ENCODE measurements at regions not wholly inside any gene's neighbourhood (a gene's known extent, or its start where the extent isn't known, plus 50 kb on each side); places are given as distances from the start of the nearest gene placed in this dataset.

GRCh38 chr6:14665827-14666724 lies 548.5 kb downstream of the CD83 start:
- Mint-ChIP-seq H3K4me3 (no peak overlapping the region), H3K9me3 (no peaks in the 10 kb centered on the region), H3K36me3 (no peaks in the 10 kb centered on the region), H3K27me3 (ENCODE audit: low read depth) (no peaks in the 10 kb centered on the region; the same call in 1 of the 2 replicates), H3K4me1 (peaks cover 18% of the 10 kb centered on the region), H3K27ac (peak overlapping the region; percentile 16; the same call in 1 of the 2 replicates)
- CTCF ChIA-PET: no interaction called here
- DNase-seq (ENCODE audit: low spot score) (no peak), ATAC-seq (no peak)
- TF ChIP-seq HMGA2 (CRISPR knock-in tag; IDR thresholded peaks at IDR 0.05): no peak
- TF ChIP-seq KAT7 (CRISPR knock-in tag; IDR thresholded peaks at IDR 0.05; ENCODE audit: borderline replicate concordance): no peak
- no peak for TF ChIP-seq GTF2I (CRISPR knock-in tag; conservative IDR thresholded peaks at IDR 0.05)
- no peak for TF ChIP-seq EMX1 (CRISPR knock-in tag; IDR thresholded peaks at IDR 0.05)
- TF ChIP-seq PRRX2 (CRISPR knock-in tag; IDR thresholded peaks at IDR 0.05): no peak
- no peak for TF ChIP-seq NFYB (CRISPR knock-in tag; conservative IDR thresholded peaks at IDR 0.05; ENCODE audit: low read depth)
- TF ChIP-seq AR (CRISPR knock-in tag; IDR thresholded peaks at IDR 0.05): no peak
- no peak for TF ChIP-seq TEAD1 (CRISPR knock-in tag; IDR thresholded peaks at IDR 0.05)
- no peak for TF ChIP-seq FOXJ3 (CRISPR knock-in tag; IDR thresholded peaks at IDR 0.05; ENCODE audit: borderline replicate concordance)
- no peak for TF ChIP-seq ZNF317 (CRISPR knock-in tag; IDR thresholded peaks at IDR 0.05; ENCODE audit: borderline replicate concordance, low read depth)
- no peak for TF ChIP-seq RORB (CRISPR knock-in tag; IDR thresholded peaks at IDR 0.05)
- no peak for TF ChIP-seq ZBTB43 (CRISPR knock-in tag; IDR thresholded peaks at IDR 0.05)
- no peak for TF ChIP-seq CBFB (CRISPR knock-in tag; IDR thresholded peaks at IDR 0.05; ENCODE audit: low read depth)
- no peak for TF ChIP-seq FOXP4 (CRISPR knock-in tag; IDR thresholded peaks at IDR 0.05)
- no peak for TF ChIP-seq CREB1 (CRISPR knock-in tag; IDR thresholded peaks at IDR 0.05)
- POLR2A ChIA-PET: no interaction called here

- H3K9me3 Mint-ChIP-seq: no peaks in the 10 kb centered on the region
- peaks cover 4% of the 10 kb centered on the region; the same call in 1 of the 2 replicates for H3K4me1 Mint-ChIP-seq
- ChIA-PET POLR2A (no interaction called here), CTCF (no interaction called here)
- no peaks in the 10 kb centered on the region for H3K36me3 Mint-ChIP-seq
- H3K27ac Mint-ChIP-seq: no peak overlapping the region
- ATAC-seq (no peak), DNase-seq (ENCODE audit: low spot score) (no peak)
- TF ChIP-seq ATF1 (CRISPR knock-in tag; IDR thresholded peaks at IDR 0.05): no peak
- TF ChIP-seq IRF2 (CRISPR knock-in tag; IDR thresholded peaks at IDR 0.05; ENCODE audit: borderline replicate concordance, low read depth): no peak
- no peak for TF ChIP-seq TCF7 (CRISPR knock-in tag; IDR thresholded peaks at IDR 0.05; ENCODE audit: low read depth)
- TF ChIP-seq ATF3 (CRISPR knock-in tag; conservative IDR thresholded peaks at IDR 0.05): no peak
- no peak for TF ChIP-seq ESRRA (CRISPR knock-in tag; IDR thresholded peaks at IDR 0.05; ENCODE audit: borderline replicate concordance)
- no peak for TF ChIP-seq EMX1 (CRISPR knock-in tag; IDR thresholded peaks at IDR 0.05)
- TF ChIP-seq MAX (CRISPR knock-in tag; IDR thresholded peaks at IDR 0.05): no peak
- TF ChIP-seq SP1 (CRISPR knock-in tag; conservative IDR thresholded peaks at IDR 0.05): no peak
- TF ChIP-seq JUN (CRISPR knock-in tag; IDR thresholded peaks at IDR 0.05): no peak
- TF ChIP-seq E2F4 (CRISPR knock-in tag; IDR thresholded peaks at IDR 0.05; ENCODE audit: borderline replicate concordance, low read depth): no peak
- TF ChIP-seq OVOL2 (CRISPR knock-in tag; IDR thresholded peaks at IDR 0.05; ENCODE audit: borderline replicate concordance): no peak
- no peak for TF ChIP-seq ZNF416 (CRISPR knock-in tag; IDR thresholded peaks at IDR 0.05)
- no peak for TF ChIP-seq GTF2I (CRISPR knock-in tag; conservative IDR thresholded peaks at IDR 0.05)
- TF ChIP-seq ZNF317 (CRISPR knock-in tag; IDR thresholded peaks at IDR 0.05; ENCODE audit: borderline replicate concordance, low read depth): no peak
- TF ChIP-seq GABPB1 (CRISPR knock-in tag; IDR thresholded peaks at IDR 0.05): no peak
- TF ChIP-seq USF1 (CRISPR knock-in tag; IDR thresholded peaks at IDR 0.05): no peak
- no peak overlapping the region for H3K4me3 Mint-ChIP-seq
- H3K27me3 Mint-ChIP-seq (ENCODE audit: low read depth): no peaks in the 10 kb centered on the region; the same call in 1 of the 2 replicates
Observed at GRCh38 chr6:14670806-14671205, 553.2 kb downstream of the CD83 start.
